IMR-90 (cell line): ENCODE measurements at regions not wholly inside any gene's neighbourhood (a gene's known extent, or its start where the extent isn't known, plus 50 kb on each side); places are given as distances from the start of the nearest gene placed in this dataset.

Source experiments
- ATAC-seq: fragments of 200-7000 bp; cut with Tn5 transposase; 2 replicates; pipeline ENCODE4 v1.9.1; 2020; ENCODE audit warnings: low read depth, mild to moderate bottlenecking, moderate library complexity
- BruUV-seq: library from RNA; stranded (reverse); fragments of 400-500 nt; replicated peaks from 2 replicates; lab custom pipeline; 2021; lab: Mats Ljungman, UMichigan
- CTCF ChIA-PET: fragments of 300-600 bp; formaldehyde crosslinking; extraction: SDS; loops from one replicate; lab custom pipeline; 2021; ENCODE audit warnings: antibody characterized with exemption; lab: Yijun Ruan, JAX
- POLR2A ChIA-PET: fragments of 300-600 bp; sonication (Branson Sonifier 250); formaldehyde crosslinking; loops from one replicate; lab custom pipeline; 2022; ENCODE audit warnings: antibody characterized with exemption; ENCODE audit not compliant: unreplicated experiment; lab: Charles Lee
- DNase-seq: peaks from one replicate; pipeline ENCODE4 v3.0.0; 2013
- H2AFZ ChIP-seq: replicated peaks from 2 replicates; pipeline ENCODE3; 2013; ENCODE audit warnings: low read length, mild to moderate bottlenecking; ENCODE audit not compliant: poor library complexity
- H2AK5ac ChIP-seq: 2 replicates; pipeline ENCODE4 v1.6.1; 2013; ENCODE audit warnings: low read depth, low read length, inconsistent platforms
- H2AK9ac ChIP-seq: replicated peaks from 2 replicates; pipeline ENCODE3; 2013; ENCODE audit warnings: mild to moderate bottlenecking, low read depth, low read length, moderate library complexity; ENCODE audit not compliant: poor library complexity
- H2BK120ac ChIP-seq: 2 replicates; pipeline ENCODE4 v1.6.1; 2013; ENCODE audit warnings: low read depth, low read length, inconsistent platforms
- H2BK15ac ChIP-seq: 3 replicates; pipeline ENCODE4 v1.6.1; 2013; ENCODE audit warnings: low read depth, low read length, inconsistent platforms
- H2BK20ac ChIP-seq: 2 replicates; pipeline ENCODE4 v1.6.1; 2013; ENCODE audit warnings: low read depth, mild to moderate bottlenecking, inconsistent platforms, low read length, moderate library complexity
- H2BK5ac ChIP-seq: 2 replicates; pipeline ENCODE4 v1.6.1; 2013; ENCODE audit warnings: mild to moderate bottlenecking, low read depth, low read length, inconsistent platforms; ENCODE audit not compliant: poor library complexity, severe bottlenecking
- H3K14ac ChIP-seq: replicated peaks from 2 replicates; pipeline ENCODE4 v1.6.1; 2013; ENCODE audit warnings: low read depth, low read length, inconsistent platforms
- H3K18ac ChIP-seq: 2 replicates; pipeline ENCODE4 v1.6.1; 2013; ENCODE audit warnings: low read depth, low read length, control low read depth
- H3K23ac ChIP-seq: 2 replicates; pipeline ENCODE4 v1.6.1; 2013; ENCODE audit warnings: low read depth, low read length, inconsistent platforms
- H3K27ac ChIP-seq: 2 replicates; pipeline ENCODE4 v1.5.1; 2013; ENCODE audit warnings: mild to moderate bottlenecking, control low read depth, low read length; ENCODE audit not compliant: insufficient read depth
- H3K27me3 ChIP-seq: 2 replicates; pipeline ENCODE4 v1.6.1; 2013; ENCODE audit warnings: low read length; ENCODE audit not compliant: control insufficient read depth, insufficient read depth
- H3K36me3 ChIP-seq: 2 replicates; pipeline ENCODE4 v1.6.1; 2013; ENCODE audit warnings: low read length, mixed read lengths; ENCODE audit not compliant: control insufficient read depth, insufficient read depth
- H3K4ac ChIP-seq: 2 replicates; pipeline ENCODE4 v1.6.1; 2013; ENCODE audit warnings: low read depth, low read length, inconsistent platforms
- H3K4me1 ChIP-seq: 2 replicates; pipeline ENCODE4 v1.6.1; 2013; ENCODE audit warnings: low read length, mixed read lengths; ENCODE audit not compliant: control insufficient read depth, insufficient read depth
- H3K4me2 ChIP-seq: 2 replicates; pipeline ENCODE4 v1.6.1; 2013; ENCODE audit warnings: low read depth, mild to moderate bottlenecking, control low read depth, low read length, moderate library complexity
- H3K4me3 ChIP-seq: 2 replicates; pipeline ENCODE4 v1.5.1; 2013; ENCODE audit warnings: low read depth, mild to moderate bottlenecking, control low read depth, low read length, moderate library complexity; ENCODE audit not compliant: insufficient read depth
- H3K56ac ChIP-seq: 2 replicates; pipeline ENCODE4 v1.6.1; 2013; ENCODE audit warnings: low read length, inconsistent platforms; ENCODE audit not compliant: insufficient read depth; ENCODE audit errors: extremely low read depth
- H3K79me1 ChIP-seq, 2 experiments: 2 replicates each; pipeline ENCODE4 v1.6.1; 2013; ENCODE audit warnings: low read length in 2 of 2, inconsistent platforms in 1 of 2, low read depth in 1 of 2
- H3K9ac ChIP-seq: 2 replicates; pipeline ENCODE4 v1.6.1; 2013; ENCODE audit warnings: low read depth, low read length, control low read depth
- H3K9me1 ChIP-seq: 2 replicates; pipeline ENCODE4 v1.6.1; 2013; ENCODE audit warnings: low read length, inconsistent platforms; ENCODE audit not compliant: insufficient read depth
- H3K9me3 ChIP-seq: 2 replicates; pipeline ENCODE4 v1.6.1; 2013; ENCODE audit warnings: low read length; ENCODE audit not compliant: control insufficient read depth, insufficient read depth
- H4K20me1 ChIP-seq: 2 replicates; pipeline ENCODE4 v1.6.1; 2013; ENCODE audit warnings: low read length, inconsistent platforms; ENCODE audit not compliant: insufficient read depth
- H4K5ac ChIP-seq: 2 replicates; pipeline ENCODE4 v1.6.1; 2013; ENCODE audit warnings: mild to moderate bottlenecking, low read depth, low read length, control low read depth
- H4K8ac ChIP-seq, 2 experiments: 2 replicates each; pipeline ENCODE4 v1.6.1; 2013; ENCODE audit warnings: low read depth in 2 of 2, low read length in 2 of 2, control low read depth in 1 of 2, inconsistent platforms in 1 of 2
- H4K91ac ChIP-seq: 2 replicates; pipeline ENCODE4 v1.6.1; 2013; ENCODE audit warnings: low read depth, low read length, inconsistent platforms; ENCODE audit not compliant: insufficient read depth
- BHLHE40 ChIP-seq: fragments of 150-350 bp; IDR thresholded peaks from 2 replicates; pipeline ENCODE4 v1.6.1; 2016; ENCODE audit warnings: mild to moderate bottlenecking, low read depth, low read length
- CEBPB ChIP-seq: IDR thresholded peaks from 2 replicates; pipeline ENCODE4 v1.6.1; 2012; ENCODE audit warnings: low read depth, low read length, improper control_type of control experiment
- CHD1 ChIP-seq: IDR thresholded peaks from 2 replicates; pipeline ENCODE4 v1.6.1; 2012; ENCODE audit warnings: low read depth, low read length, improper control_type of control experiment
- CTCF ChIP-seq: conservative IDR thresholded peaks from 2 replicates; pipeline ENCODE4 v1.5.1; 2012; ENCODE audit warnings: mild to moderate bottlenecking, low read depth, low read length, improper control_type of control experiment
- ELK1 ChIP-seq: fragments of 150-350 bp; IDR thresholded peaks from 2 replicates; pipeline ENCODE4 v1.6.1; 2016; ENCODE audit warnings: low read depth, mild to moderate bottlenecking, low read length, moderate library complexity, borderline replicate concordance
- FOS ChIP-seq: fragments of 150-350 bp; IDR thresholded peaks from 2 replicates; pipeline ENCODE4 v1.6.1; 2016; ENCODE audit warnings: low read depth, low read length
- MAFK ChIP-seq: IDR thresholded peaks from 2 replicates; pipeline ENCODE4 v1.6.1; 2012; ENCODE audit warnings: low read depth, low read length, improper control_type of control experiment
- MAZ ChIP-seq: IDR thresholded peaks from 2 replicates; pipeline ENCODE4 v1.6.1; 2012; ENCODE audit warnings: low read depth, mild to moderate bottlenecking, low read length, improper control_type of control experiment, moderate library complexity, borderline replicate concordance
- MXI1 ChIP-seq: IDR thresholded peaks from 2 replicates; pipeline ENCODE4 v1.6.1; 2012; ENCODE audit warnings: low read depth, mild to moderate bottlenecking, low read length, moderate library complexity, borderline replicate concordance
- NFE2L2 ChIP-seq: fragments of 150-350 bp; IDR thresholded peaks from 2 replicates; pipeline ENCODE4 v1.6.1; 2016; ENCODE audit warnings: low read depth, mild to moderate bottlenecking, low read length
- POLR2A ChIP-seq: IDR thresholded peaks from 2 replicates; pipeline ENCODE4 v1.6.1; 2012; ENCODE audit warnings: mild to moderate bottlenecking, low read depth, low read length
- RAD21 ChIP-seq: IDR thresholded peaks from 2 replicates; pipeline ENCODE4 v1.6.1; 2012; ENCODE audit warnings: low read length, improper control_type of control experiment
- RCOR1 ChIP-seq: IDR thresholded peaks from 2 replicates; pipeline ENCODE4 v1.6.1; 2012; ENCODE audit warnings: mild to moderate bottlenecking, low read length, improper control_type of control experiment; ENCODE audit not compliant: insufficient replicate concordance
- RFX5 ChIP-seq: IDR thresholded peaks from 2 replicates; pipeline ENCODE4 v1.8.0; 2012; ENCODE audit warnings: low read depth, mild to moderate bottlenecking, low read length, moderate library complexity
- SMC3 ChIP-seq: fragments of 150-350 bp; IDR thresholded peaks from 2 replicates; pipeline ENCODE4 v1.6.1; 2016; ENCODE audit warnings: low read depth, mild to moderate bottlenecking, antibody characterized with exemption, low read length, moderate library complexity
- USF2 ChIP-seq: fragments of 150-350 bp; IDR thresholded peaks from 2 replicates; pipeline ENCODE4 v1.6.1; 2017; ENCODE audit warnings: mild to moderate bottlenecking, antibody characterized with exemption, low read length, low read depth
- WGBS, 2 experiments: methylation state at CpG; one replicate each; pipeline versions ENCODE4 v1.1.5 to v1.1.7; 2013; ENCODE audit warnings: missing lambda C conversion rate in 2 of 2; ENCODE audit not compliant: insufficient read length in 1 of 2; ENCODE audit errors: extremely low coverage in 2 of 2; 5-methylcytosine and 5-hydroxymethylcytosine counted together
- dilution Hi-C: fragments of 300-500 bp; cut with HindIII; formaldehyde crosslinking; loops from one replicate; pipeline ENCODE4 v1.14.3; 2018; ENCODE audit warnings: low sequenced_read_pairs; ENCODE audit not compliant: unreplicated experiment
- in situ Hi-C: fragments of 300-500 bp; cut with MboI; formaldehyde crosslinking; loops from 3 replicates; pipeline ENCODE4 v1.14.3; 2019; ENCODE audit warnings: low sequenced_read_pairs, inconsistent platforms, mixed read lengths
- intact Hi-C: fragments of 100-400 bp; cut with micrococcal nuclease; formaldehyde crosslinking; loops from 2 replicates; pipeline ENCODE4 v1.10.0; 2022

- intact Hi-C loops (no loop called here), dilution Hi-C loops (no loop called here), in situ Hi-C loops (no loop called here)
- H4K91ac ChIP-seq = no peak overlapping the region
- BruUV-seq = no TSS peak
- no peaks in the 10 kb centered on the region for H4K20me1 ChIP-seq
- H2BK120ac ChIP-seq = no peak overlapping the region
- 60% methylated on average over 1 of the region's 5 CpGs; no CpG with 5 or more reads in 1 of the 2 experiments for WGBS, 2 experiments
- H3K79me1 ChIP-seq = no peaks in the 10 kb centered on the region
- ATAC-seq (no peak), DNase-seq (no peak)
- no peak overlapping the region for H3K4me2 ChIP-seq
- no peak overlapping the region for H3K14ac ChIP-seq
- no peaks in the 10 kb centered on the region for H3K4me1 ChIP-seq
- H3K27me3 ChIP-seq = no peaks in the 10 kb centered on the region
- no peak overlapping the region for H4K8ac ChIP-seq
- no peak overlapping the region for H3K18ac ChIP-seq
- H3K9ac ChIP-seq = no peak overlapping the region
- no peak overlapping the region for H3K56ac ChIP-seq
- no peak overlapping the region for H3K27ac ChIP-seq
- H2AFZ ChIP-seq = no peak overlapping the region
- POLR2A ChIA-PET = no interaction called here
- no peak overlapping the region for H2BK5ac ChIP-seq
- H3K9me1 ChIP-seq = no peaks in the 10 kb centered on the region
- H3K4me3 ChIP-seq = no peak overlapping the region
- no peak overlapping the region for H4K5ac ChIP-seq
- H2AK9ac ChIP-seq = no peak overlapping the region
- no peak overlapping the region for H3K23ac ChIP-seq
- no peaks in the 10 kb centered on the region for H3K36me3 ChIP-seq
- no peak overlapping the region for H2AK5ac ChIP-seq
- no peak overlapping the region for H2BK20ac ChIP-seq
- no peak for TF ChIP-seq MAFK
- no peak for TF ChIP-seq CEBPB
- TF ChIP-seq NFE2L2 = no peak
- TF ChIP-seq RFX5 = no peak
- no peak for TF ChIP-seq USF2
- no peak for TF ChIP-seq RCOR1
- TF ChIP-seq BHLHE40 = no peak
- TF ChIP-seq CHD1 = no peak
- no peak for TF ChIP-seq POLR2A
- no peak for TF ChIP-seq RAD21
- TF ChIP-seq CTCF = no peak
- no peak for TF ChIP-seq FOS
- no peak for TF ChIP-seq MXI1
- no peak for TF ChIP-seq MAZ
- TF ChIP-seq SMC3 = no peak
- no peak for TF ChIP-seq ELK1
- H3K9me3 ChIP-seq = peaks cover 20% of the 10 kb centered on the region
- H3K4ac ChIP-seq = no peak overlapping the region
- H2BK15ac ChIP-seq = no peak overlapping the region
- CTCF ChIA-PET = no interaction called here
Measured at GRCh38 chr14:81662066-81662465, 128.4 kb upstream of the SEL1L start.
